ENCODE measurements at regions not wholly inside any gene's neighbourhood (a gene's known extent, or its start where the extent isn't known, plus 50 kb on each side); places are given as distances from the start of the nearest gene placed in this dataset.

- no peak for DNase-seq (ENCODE audit: low read depth)
- TF ChIP-seq CTCF (IDR thresholded peaks at IDR 0.05; ENCODE audit: insufficient read depth, low read depth, low read length, missing control alignments), result no peak
- no peak overlapping the region for H3K4me3 ChIP-seq (ENCODE audit: low read depth, low read length)
Measured at GRCh38 chr10:78802431-78802830, 266.3 kb upstream of the ZMIZ1 start.

GRCh38 chr10:78802866-78803265 is 265.9 kb upstream of the ZMIZ1 start:
- DNase-seq (ENCODE audit: low read depth), result no peak
- TF ChIP-seq CTCF (IDR thresholded peaks at IDR 0.05; ENCODE audit: insufficient read depth, low read depth, low read length, missing control alignments), result no peak
- H3K4me3 ChIP-seq (ENCODE audit: low read depth, low read length), result no peak overlapping the region

GRCh38 chr10:78803710-78804109 is 265.1 kb upstream of the ZMIZ1 start:
- no peak for DNase-seq (ENCODE audit: low read depth)
- H3K4me3 ChIP-seq (ENCODE audit: low read depth, low read length), result no peak overlapping the region
- TF ChIP-seq CTCF (IDR thresholded peaks at IDR 0.05; ENCODE audit: insufficient read depth, low read depth, low read length, missing control alignments), result no peak

- TF ChIP-seq CTCF (IDR thresholded peaks at IDR 0.05; ENCODE audit: insufficient read depth, low read depth, low read length, missing control alignments), result no peak
- no peak for DNase-seq (ENCODE audit: low read depth)
- H3K4me3 ChIP-seq (ENCODE audit: low read depth, low read length), result no peak overlapping the region
Measured at GRCh38 chr10:78804411-78805032, 264.2 kb upstream of the ZMIZ1 start.

GRCh38 chr10:78805176-78805575 is 263.6 kb upstream of the ZMIZ1 start:
- TF ChIP-seq CTCF (IDR thresholded peaks at IDR 0.05; ENCODE audit: insufficient read depth, low read depth, low read length, missing control alignments), result no peak
- H3K4me3 ChIP-seq (ENCODE audit: low read depth, low read length), result no peak overlapping the region
- no peak for DNase-seq (ENCODE audit: low read depth)

GRCh38 chr10:78806681-78807221 is 262.0 kb upstream of the ZMIZ1 start:
- no peak overlapping the region for H3K4me3 ChIP-seq (ENCODE audit: low read depth, low read length)
- no peak for TF ChIP-seq CTCF (IDR thresholded peaks at IDR 0.05; ENCODE audit: insufficient read depth, low read depth, low read length, missing control alignments)
- no peak for DNase-seq (ENCODE audit: low read depth)

Data from GM12865 (cell line).